ENCODE measurements at regions not wholly inside any gene's neighbourhood (a gene's known extent, or its start where the extent isn't known, plus 50 kb on each side); places are given as distances from the start of the nearest gene placed in this dataset.

GRCh38 chr2:228860601-228861285 lies 410.3 kb downstream of the PID1 start:
- DNase-seq (ENCODE audit: low spot score) = no peak

GRCh38 chr2:228853151-228853550 lies 417.9 kb downstream of the PID1 start:
- DNase-seq (ENCODE audit: low spot score) = no peak

- DNase-seq (ENCODE audit: low spot score) = no peak
These were observed 422.4 kb downstream of the PID1 start for GRCh38 chr2:228848638-228849037.

GRCh38 chr2:228847684-228848083 lies 423.4 kb downstream of the PID1 start:
- no peak for DNase-seq (ENCODE audit: low spot score)

GRCh38 chr2:228846161-228846560 lies 424.9 kb downstream of the PID1 start:
- DNase-seq (ENCODE audit: low spot score) = no peak

- no peak for DNase-seq (ENCODE audit: low spot score)
These were observed 425.7 kb downstream of the PID1 start for GRCh38 chr2:228845162-228845925.

- DNase-seq (ENCODE audit: low spot score) = no peak
These were observed 429.2 kb downstream of the PID1 start for GRCh38 chr2:228841877-228842276.

- DNase-seq (ENCODE audit: low spot score) = no peak
These were observed 429.6 kb downstream of the PID1 start for GRCh38 chr2:228841475-228841874.

GRCh38 chr2:228840743-228841114 lies 430.4 kb downstream of the PID1 start:
- DNase-seq (ENCODE audit: low spot score) = no peak

- DNase-seq (ENCODE audit: low spot score) = no peak
These were observed 430.9 kb downstream of the PID1 start for GRCh38 chr2:228840113-228840742.

GRCh38 chr2:228839421-228839876 lies 431.6 kb downstream of the PID1 start:
- no peak for DNase-seq (ENCODE audit: low spot score)

GRCh38 chr2:228838819-228839218 lies 432.3 kb downstream of the PID1 start:
- no peak for DNase-seq (ENCODE audit: low spot score)

GRCh38 chr2:228828397-228828796 lies 442.7 kb downstream of the PID1 start:
- no peak for DNase-seq (ENCODE audit: low spot score)

- DNase-seq (ENCODE audit: low spot score) = no peak
These were observed 443.9 kb downstream of the PID1 start for GRCh38 chr2:228827056-228827700.

GRCh38 chr2:228819701-228820100 lies 451.4 kb downstream of the PID1 start:
- DNase-seq (ENCODE audit: low spot score) = no peak

GRCh38 chr2:228802181-228803071 lies 468.7 kb downstream of the PID1 start:
- no peak for DNase-seq (ENCODE audit: low spot score)

GRCh38 chr2:228801451-228801850 lies 469.6 kb downstream of the PID1 start:
- no peak for DNase-seq (ENCODE audit: low spot score)

GRCh38 chr2:228799208-228799588 lies 471.9 kb downstream of the PID1 start:
- DNase-seq (ENCODE audit: low spot score) = no peak

GRCh38 chr2:228798458-228799207 lies 472.5 kb downstream of the PID1 start:
- no peak for DNase-seq (ENCODE audit: low spot score)

- DNase-seq (ENCODE audit: low spot score) = no peak
These were observed 474.7 kb downstream of the PID1 start for GRCh38 chr2:228796386-228796785.

- DNase-seq (ENCODE audit: low spot score) = no peak
These were observed 478.0 kb downstream of the PID1 start for GRCh38 chr2:228793116-228793515.
